Endothelial cell of umbilical vein (primary cell): ENCODE measurements at regions not wholly inside any gene's neighbourhood (a gene's known extent, or its start where the extent isn't known, plus 50 kb on each side); places are given as distances from the start of the nearest gene placed in this dataset.

Source experiments
- BruUV-seq: library from RNA; stranded (reverse); fragments of 400-500 nt; replicated peaks from 2 replicates; lab custom pipeline; 2021; lab: Mats Ljungman, UMichigan
- CTCF ChIA-PET: fragments of 300-600, 350-600 bp; sonication (Branson Sonifier 250); formaldehyde crosslinking; loops from one replicate; lab custom pipeline; 2021; ENCODE audit warnings: antibody characterized with exemption, inconsistent platforms; lab: Charles Lee
- POLR2A ChIA-PET: fragments of 300-600, 350-600 bp; sonication (Branson Sonifier 250); formaldehyde crosslinking; loops from one replicate; lab custom pipeline; 2021; ENCODE audit warnings: antibody characterized with exemption, inconsistent platforms; lab: Charles Lee
- DNase-seq: peaks from one replicate; pipeline ENCODE4 v3.0.0-alpha.2; 2011; ENCODE audit warnings: low read depth, low spot score
- FAIRE-seq: peaks from 2 replicates; lab custom pipeline; 2011; peaks lifted over from hg19 to GRCh38; lab: Jason Lieb, UNC
- H2AFZ ChIP-seq: 2 replicates; pipeline ENCODE4 v1.6.0; 2012; ENCODE audit warnings: low read depth, low read length, control low read depth, inconsistent platforms
- H3K27ac ChIP-seq: 2 replicates; pipeline ENCODE4 v1.5.1; 2011; ENCODE audit warnings: low read depth, mild to moderate bottlenecking, control low read depth, low read length, moderate library complexity; ENCODE audit not compliant: insufficient read depth
- H3K27me3 ChIP-seq, 2 experiments: 2 replicates each; pipeline versions ENCODE4 v1.6.0 to v1.6.1; 2011; ENCODE audit warnings: low read length in 2 of 2, mixed read lengths in 1 of 2; ENCODE audit not compliant: control insufficient read depth in 2 of 2, insufficient read depth in 2 of 2
- H3K36me3 ChIP-seq, 2 experiments: 2 replicates in 1 of 2; 3 replicates in 1 of 2; pipeline ENCODE4 v1.5.1; 2011; ENCODE audit warnings: low read length in 2 of 2, mild to moderate bottlenecking in 1 of 2, moderate library complexity in 1 of 2; ENCODE audit not compliant: control insufficient read depth in 2 of 2, insufficient read depth in 2 of 2; ENCODE audit errors: extremely low read depth in 1 of 2
- H3K4me1 ChIP-seq: 3 replicates; pipeline ENCODE4 v1.5.1; 2011; ENCODE audit warnings: mild to moderate bottlenecking, low read length; ENCODE audit not compliant: control insufficient read depth, insufficient read depth; ENCODE audit errors: extremely low read depth
- H3K4me2 ChIP-seq: 2 replicates; pipeline ENCODE4 v1.6.1; 2011; ENCODE audit warnings: low read length, control low read depth, mixed read lengths; ENCODE audit not compliant: insufficient read depth
- H3K4me3 ChIP-seq, 3 experiments: fragments of 200-600 bp in 1 of 3; sonication (generic), shearing (Covaris generic) in 1 of 3; replicated peaks in 1 of 3; 2 replicates each; pipeline ENCODE4 v1.5.1; 2011 to 2016; ENCODE audit warnings: control low read depth in 3 of 3, low read length in 3 of 3, mild to moderate bottlenecking in 2 of 3, inconsistent platforms in 1 of 3, low read depth in 1 of 3, moderate library complexity in 1 of 3; ENCODE audit not compliant: insufficient read depth in 1 of 3
- H3K79me2 ChIP-seq: 2 replicates; pipeline ENCODE4 v1.6.0; 2012; ENCODE audit warnings: low read length, inconsistent platforms; ENCODE audit not compliant: control insufficient read depth, insufficient read depth
- H3K9ac ChIP-seq: replicated peaks from 2 replicates; pipeline ENCODE3; 2011; ENCODE audit warnings: low read length, control low read depth; ENCODE audit not compliant: insufficient read depth; ENCODE audit errors: extremely low read depth
- H3K9me1 ChIP-seq: replicated peaks from 3 replicates; pipeline ENCODE4 v1.6.0; 2011; ENCODE audit warnings: mild to moderate bottlenecking, low read length; ENCODE audit not compliant: control insufficient read depth, insufficient read depth; ENCODE audit errors: extremely low read depth
- H3K9me3 ChIP-seq: replicated peaks from 2 replicates; pipeline ENCODE4 v1.5.1; 2012; ENCODE audit warnings: low read length, inconsistent platforms; ENCODE audit not compliant: control insufficient read depth, insufficient read depth
- H4K20me1 ChIP-seq: replicated peaks from 2 replicates; pipeline ENCODE3; 2011; ENCODE audit warnings: mild to moderate bottlenecking, low read length; ENCODE audit not compliant: control insufficient read depth, insufficient read depth; ENCODE audit errors: extremely low read depth
- CTCF ChIP-seq, 2 donors: IDR thresholded peaks; 1 replicate in 1 of 2; 2 replicates in 1 of 2; pipeline ENCODE4 v1.5.1; 2011; ENCODE audit warnings: low read length in 2 of 2, mild to moderate bottlenecking in 2 of 2, moderate library complexity in 2 of 2, control low read depth in 1 of 2, inconsistent platforms in 1 of 2, low read depth in 1 of 2; ENCODE audit not compliant: insufficient read depth in 1 of 2; ENCODE audit errors: extremely low read depth in 1 of 2
- EZH2 ChIP-seq: IDR thresholded peaks from 2 replicates; pipeline ENCODE4 v1.6.1; 2012; ENCODE audit warnings: borderline replicate concordance, low read depth, mild to moderate bottlenecking, moderate library complexity, low read length, inconsistent platforms; ENCODE audit not compliant: severe bottlenecking
- FOS ChIP-seq: IDR thresholded peaks from 2 replicates; pipeline ENCODE4 v1.6.1; 2011; ENCODE audit warnings: mild to moderate bottlenecking, low read length, moderate library complexity, borderline replicate concordance; ENCODE audit not compliant: insufficient read depth
- GATA2 ChIP-seq: IDR thresholded peaks from 2 replicates; pipeline ENCODE4 v1.7.0; 2011; ENCODE audit warnings: low read depth, mild to moderate bottlenecking, moderate library complexity, mixed read lengths, low read length; ENCODE audit not compliant: insufficient read length, insufficient read depth
- JUN ChIP-seq: IDR thresholded peaks from 2 replicates; pipeline ENCODE4 v1.6.1; 2011; ENCODE audit warnings: borderline replicate concordance, low read depth; ENCODE audit not compliant: insufficient read length, insufficient read depth
- MAX ChIP-seq: IDR thresholded peaks from 2 replicates; pipeline ENCODE4 v1.6.1; 2011; ENCODE audit not compliant: insufficient read depth, insufficient read length
- MYC ChIP-seq: IDR thresholded peaks from one replicate; pipeline ENCODE4 v1.6.1; 2011; ENCODE audit warnings: mild to moderate bottlenecking, low read depth, low read length
- POLR2A ChIP-seq: IDR thresholded peaks from 2 replicates; pipeline ENCODE4 v1.6.1; 2012; ENCODE audit warnings: low read depth, mild to moderate bottlenecking, control low read depth, low read length
- POLR2AphosphoS5 ChIP-seq: IDR thresholded peaks from 2 replicates; pipeline ENCODE4 v1.6.1; 2012; ENCODE audit warnings: low read depth, mild to moderate bottlenecking, control low read depth, low read length, moderate library complexity; ENCODE audit not compliant: insufficient read depth
- dilution Hi-C: fragments of 300-500 bp; cut with MboI; formaldehyde crosslinking; loops from one replicate; pipeline ENCODE4 v1.15.0; 2019; ENCODE audit warnings: low sequenced_read_pairs; ENCODE audit not compliant: extremely low pct_ligation_motif_present
- intact Hi-C: fragments of 100-400 bp; cut with micrococcal nuclease; formaldehyde crosslinking; loops from one replicate; pipeline ENCODE4 v1.10.0; 2022

- H3K79me2 ChIP-seq: no peaks in the 10 kb centered on the region
- H3K9me1 ChIP-seq: no peaks in the 10 kb centered on the region
- FAIRE-seq (no peak), DNase-seq (no peak)
- no peak overlapping the region for H3K4me2 ChIP-seq
- no TSS peak for BruUV-seq
- no peaks in the 10 kb centered on the region for H4K20me1 ChIP-seq
- H3K4me1 ChIP-seq: no peaks in the 10 kb centered on the region
- H3K9ac ChIP-seq: no peak overlapping the region
- no peaks in the 10 kb centered on the region for H3K27me3 ChIP-seq
- no peaks in the 10 kb centered on the region for H3K36me3 ChIP-seq
- intact Hi-C loops (no loop called here), dilution Hi-C loops (no loop called here)
- no peak overlapping the region for H3K4me3 ChIP-seq
- H3K27ac ChIP-seq: no peak overlapping the region
- no peak overlapping the region for H2AFZ ChIP-seq
- CTCF ChIA-PET: no interaction called here
- TF ChIP-seq GATA2: no peak
- no peak for TF ChIP-seq POLR2A
- TF ChIP-seq FOS: no peak
- no peak for TF ChIP-seq CTCF (IDR thresholded peaks at IDR 0.05; ENCODE audit: extremely low read depth in 1 of 2, insufficient read depth in 1 of 2, low read depth in 1 of 2, low read length in 2 of 2)
- TF ChIP-seq MAX: no peak
- no peak for TF ChIP-seq POLR2AphosphoS5
- no peak for TF ChIP-seq JUN
- TF ChIP-seq EZH2: no peak
- TF ChIP-seq MYC: no peak
- POLR2A ChIA-PET: no interaction called here
- no peaks in the 10 kb centered on the region for H3K9me3 ChIP-seq
Measured at GRCh38 chr7:113199841-113200240, 81.5 kb upstream of the SMIM30 start.
